Trophoblast cell (in vitro differentiated cells and primary cell): ENCODE measurements at regions not wholly inside any gene's neighbourhood (a gene's known extent, or its start where the extent isn't known, plus 50 kb on each side); places are given as distances from the start of the nearest gene placed in this dataset.

Source experiments
- DNase-seq, 2 donors: peaks; one replicate each; pipeline ENCODE4 v3.0.0-alpha.2; 2016
- H2AFZ ChIP-seq: 2 replicates; pipeline ENCODE4 v1.6.1; 2013; ENCODE audit warnings: low read length, moderate library complexity, mild to moderate bottlenecking; ENCODE audit not compliant: insufficient read depth, poor library complexity
- H2AK5ac ChIP-seq: 2 replicates; pipeline ENCODE4 v1.6.1; 2013; ENCODE audit warnings: mild to moderate bottlenecking, low read length
- H2BK120ac ChIP-seq: 2 replicates; pipeline ENCODE4 v1.6.1; 2013; ENCODE audit warnings: low read length, mild to moderate bottlenecking, moderate library complexity; ENCODE audit not compliant: insufficient read depth, poor library complexity
- H2BK12ac ChIP-seq: 2 replicates; pipeline ENCODE4 v1.6.1; 2013; ENCODE audit warnings: mild to moderate bottlenecking, low read length, moderate library complexity
- H2BK5ac ChIP-seq: 2 replicates; pipeline ENCODE4 v1.6.1; 2013; ENCODE audit warnings: low read length, low read depth, moderate library complexity, mild to moderate bottlenecking; ENCODE audit not compliant: poor library complexity
- H3K14ac ChIP-seq: 2 replicates; pipeline ENCODE4 v1.6.1; 2013; ENCODE audit warnings: mild to moderate bottlenecking, low read length
- H3K18ac ChIP-seq: 2 replicates; pipeline ENCODE4 v1.6.1; 2013; ENCODE audit warnings: mild to moderate bottlenecking, low read length
- H3K23ac ChIP-seq: 2 replicates; pipeline ENCODE4 v1.6.1; 2013; ENCODE audit warnings: low read length
- H3K27ac ChIP-seq: 2 replicates; pipeline ENCODE4 v1.5.1; 2013; ENCODE audit warnings: low read depth, mild to moderate bottlenecking, inconsistent platforms, low read length, moderate library complexity
- H3K27me3 ChIP-seq: 2 replicates; pipeline ENCODE4 v1.6.1; 2013; ENCODE audit warnings: inconsistent platforms, mild to moderate bottlenecking, low read length, moderate library complexity; ENCODE audit not compliant: insufficient read depth
- H3K36me3 ChIP-seq, 2 experiments: 1 replicate in 1 of 2; 2 replicates in 1 of 2; pipeline ENCODE4 v1.6.1; 2013; ENCODE audit warnings: low read length in 2 of 2, mild to moderate bottlenecking in 2 of 2, moderate library complexity in 1 of 2; ENCODE audit not compliant: insufficient read depth in 2 of 2, control insufficient read depth in 1 of 2
- H3K4ac ChIP-seq: 2 replicates; pipeline ENCODE4 v1.6.1; 2013; ENCODE audit warnings: low read depth, mild to moderate bottlenecking, low read length, moderate library complexity
- H3K4me1 ChIP-seq, 2 experiments: 1 replicate in 1 of 2; 2 replicates in 1 of 2; pipeline ENCODE4 v1.6.1; 2013; ENCODE audit warnings: low read length in 2 of 2, mild to moderate bottlenecking in 2 of 2, moderate library complexity in 1 of 2; ENCODE audit not compliant: insufficient read depth in 2 of 2, control insufficient read depth in 1 of 2
- H3K4me2 ChIP-seq: 2 replicates; pipeline ENCODE4 v1.6.1; 2013; ENCODE audit warnings: inconsistent platforms, mild to moderate bottlenecking, low read length, moderate library complexity
- H3K4me3 ChIP-seq: 2 replicates; pipeline ENCODE4 v1.5.1; 2013; ENCODE audit warnings: mild to moderate bottlenecking, low read depth, low read length, inconsistent platforms
- H3K79me1 ChIP-seq: one replicate; pipeline ENCODE4 v1.6.1; 2013; ENCODE audit warnings: low read length
- H3K79me2 ChIP-seq: 2 replicates; pipeline ENCODE4 v1.6.1; 2013; ENCODE audit warnings: low read length, mild to moderate bottlenecking; ENCODE audit not compliant: control insufficient read depth, insufficient read depth, poor library complexity
- H3K9ac ChIP-seq: 2 replicates; pipeline ENCODE4 v1.6.1; 2013; ENCODE audit warnings: mild to moderate bottlenecking, low read length
- H3K9me3 ChIP-seq: 2 replicates; pipeline ENCODE4 v1.6.1; 2013; ENCODE audit warnings: low read depth, mild to moderate bottlenecking, control low read depth, inconsistent platforms, low read length; ENCODE audit not compliant: insufficient read depth
- H4K12ac ChIP-seq: 2 replicates; pipeline ENCODE4 v1.6.1; 2013; ENCODE audit warnings: low read depth, mild to moderate bottlenecking, low read length, moderate library complexity
- H4K8ac ChIP-seq: 2 replicates; pipeline ENCODE4 v1.6.1; 2013; ENCODE audit warnings: low read depth, mild to moderate bottlenecking, low read length, moderate library complexity
- H4K91ac ChIP-seq: one replicate; pipeline ENCODE4 v1.6.1; 2013; ENCODE audit warnings: low read depth, mild to moderate bottlenecking, low read length, moderate library complexity
- WGBS: extraction: QIAGEN DNeasy Blood & Tissue Kit; methylation state at CpG from one replicate; pipeline ENCODE4 v1.1.7; 2013; ENCODE audit warnings: missing lambda C conversion rate; ENCODE audit not compliant: insufficient read length, insufficient coverage; ENCODE audit errors: extremely low coverage; 5-methylcytosine and 5-hydroxymethylcytosine counted together

DNA sequence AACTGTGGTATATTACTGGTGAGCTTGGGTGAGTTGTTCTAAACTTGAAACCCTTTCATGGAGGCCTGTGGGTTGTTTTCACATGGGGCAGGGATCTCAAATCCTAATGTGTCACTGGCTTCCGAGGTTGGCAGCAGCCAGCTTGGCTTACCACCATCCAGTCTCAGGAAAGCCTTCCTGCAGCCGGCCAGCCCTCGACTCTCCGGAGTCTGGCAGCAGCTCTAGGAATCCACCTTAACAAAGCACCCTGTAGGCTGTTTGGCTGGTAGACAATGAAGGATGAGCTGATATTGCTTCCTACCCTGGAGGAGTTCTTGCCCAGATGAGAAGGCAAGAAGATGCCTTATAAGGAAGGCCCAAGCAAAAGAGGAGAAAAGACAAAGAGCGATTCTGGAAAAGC is 188.3 kb downstream of the KLF12 start:
- Histone ChIP-seq H3K4me2 (no peak overlapping the region), H3K36me3 (no peaks in the 10 kb centered on the region), H3K14ac (no peak overlapping the region), H3K79me2 (no peaks in the 10 kb centered on the region), H2BK120ac (no peak overlapping the region), H3K9ac (no peak overlapping the region), H3K9me3 (no peaks in the 10 kb centered on the region), H3K27ac (no peak overlapping the region), H3K18ac (no peak overlapping the region), H3K23ac (no peak overlapping the region), H3K4me3 (no peak overlapping the region), H2AFZ (no peak overlapping the region), H3K79me1 (no peaks in the 10 kb centered on the region), H3K4me1 (no peaks in the 10 kb centered on the region), H4K12ac (no peak overlapping the region), H2BK12ac (no peak overlapping the region), H2AK5ac (no peak overlapping the region), H2BK5ac (no peak overlapping the region), H3K4ac (no peak overlapping the region), H3K27me3 (no peaks in the 10 kb centered on the region), H4K91ac (no peak overlapping the region), H4K8ac (no peak overlapping the region)
- DNase-seq: no peak
- WGBS: no CpG with 5 or more reads among the region's 5 CpGs

DNA sequence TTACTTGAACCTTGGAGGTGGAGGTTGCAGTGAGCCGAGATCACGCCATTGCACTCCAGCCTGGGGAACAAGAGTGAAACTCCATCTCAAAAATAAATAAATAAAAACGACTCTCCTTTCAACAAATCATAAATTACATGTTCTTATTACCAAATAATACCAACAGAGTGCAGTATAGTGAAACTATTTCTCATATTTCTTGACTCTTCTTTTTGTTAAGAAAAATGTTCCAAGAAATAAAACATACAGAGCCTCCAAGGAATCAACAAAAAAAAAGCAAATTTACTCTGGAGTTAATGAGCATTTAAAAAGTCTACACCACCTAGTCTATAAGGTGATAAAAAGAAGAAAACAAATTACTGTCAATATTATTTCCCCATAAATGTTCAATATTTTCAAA is 188.8 kb downstream of the KLF12 start:
- Histone ChIP-seq H3K9me3 (no peaks in the 10 kb centered on the region), H3K9ac (no peak overlapping the region), H3K4me2 (no peak overlapping the region), H4K12ac (no peak overlapping the region), H3K18ac (no peak overlapping the region), H3K36me3 (no peaks in the 10 kb centered on the region), H2BK5ac (no peak overlapping the region), H3K4ac (no peak overlapping the region), H3K23ac (no peak overlapping the region), H2AFZ (no peak overlapping the region), H3K27ac (no peak overlapping the region), H2BK120ac (no peak overlapping the region), H3K79me1 (no peaks in the 10 kb centered on the region), H3K79me2 (no peaks in the 10 kb centered on the region), H4K91ac (no peak overlapping the region), H3K4me1 (no peaks in the 10 kb centered on the region), H3K27me3 (no peaks in the 10 kb centered on the region), H3K14ac (no peak overlapping the region), H2AK5ac (no peak overlapping the region), H4K8ac (no peak overlapping the region), H3K4me3 (no peak overlapping the region), H2BK12ac (no peak overlapping the region)
- WGBS: 100% methylated on average over 1 of the region's 3 CpGs
- DNase-seq: no peak

DNA sequence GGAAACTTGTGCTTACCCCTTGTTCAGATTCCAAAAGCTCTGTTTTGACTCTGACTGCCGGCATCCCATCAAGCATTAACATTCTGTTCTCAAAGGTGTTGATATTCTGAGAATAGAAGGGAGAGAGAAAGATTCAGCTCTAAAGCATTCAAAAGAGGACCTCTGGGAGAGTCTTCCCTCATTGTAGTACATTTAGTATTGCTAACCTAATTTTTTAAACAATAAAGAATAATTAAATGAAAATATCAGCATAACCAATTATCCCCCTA is 190.3 kb downstream of the KLF12 start:
- Histone ChIP-seq H2AFZ (no peak overlapping the region), H3K9me3 (no peaks in the 10 kb centered on the region), H3K4me2 (no peak overlapping the region), H3K14ac (no peak overlapping the region), H3K4me3 (no peak overlapping the region), H4K91ac (no peak overlapping the region), H2AK5ac (no peak overlapping the region), H4K12ac (no peak overlapping the region), H2BK5ac (no peak overlapping the region), H3K4me1 (peaks cover under 1% of the 10 kb centered on the region in 2 experiments), H3K9ac (no peak overlapping the region), H2BK120ac (no peak overlapping the region), H3K79me1 (no peaks in the 10 kb centered on the region), H3K27ac (no peak overlapping the region), H3K27me3 (no peaks in the 10 kb centered on the region), H3K36me3 (no peaks in the 10 kb centered on the region), H3K79me2 (no peaks in the 10 kb centered on the region), H3K18ac (no peak overlapping the region), H4K8ac (no peak overlapping the region), H2BK12ac (no peak overlapping the region), H3K4ac (no peak overlapping the region), H3K23ac (no peak overlapping the region)
- no peak for DNase-seq
- WGBS: no CpG with 5 or more reads among the region's 1 CpG

DNA sequence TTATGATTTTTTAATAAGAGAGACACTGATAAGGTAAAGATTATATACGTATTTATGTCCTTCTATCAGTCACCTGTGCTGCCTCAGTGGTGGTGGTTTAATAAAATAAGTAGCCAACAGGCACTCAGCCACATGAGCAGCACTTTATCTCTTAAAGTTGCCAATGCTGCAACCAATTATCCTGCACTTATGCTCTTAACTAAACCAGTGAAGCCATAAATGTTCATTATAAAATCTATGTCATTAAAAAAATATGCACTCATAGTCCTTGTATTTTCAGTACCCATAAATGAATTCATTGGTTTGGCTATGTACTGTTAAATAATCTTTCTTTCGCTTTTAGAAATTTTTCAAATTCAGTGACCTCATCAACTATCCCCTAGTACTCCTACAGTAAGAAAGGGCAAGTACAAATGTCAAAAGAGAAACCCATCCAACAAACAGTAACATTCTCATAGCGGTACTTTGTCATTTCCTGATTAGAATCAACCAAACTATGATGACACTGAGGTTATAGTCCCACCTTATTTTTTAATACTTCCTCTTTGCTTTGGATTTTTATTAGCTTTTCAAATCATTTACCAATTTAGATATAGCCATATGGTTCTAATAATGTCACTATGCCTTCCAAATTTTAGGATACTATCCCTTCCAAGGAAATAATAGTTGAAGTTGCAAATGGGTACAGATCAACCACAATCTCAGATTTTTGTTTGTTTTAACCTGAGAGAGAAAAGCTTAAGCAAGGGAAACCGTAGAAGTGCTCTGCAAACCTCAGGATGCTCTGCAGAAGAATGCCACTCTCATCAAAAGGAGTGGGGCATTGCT is 190.9 kb downstream of the KLF12 start:
- no peak overlapping the region for H3K4me3 ChIP-seq
- H3K79me1 ChIP-seq: no peaks in the 10 kb centered on the region
- H2BK12ac ChIP-seq: no peak overlapping the region
- no peak overlapping the region for H3K27ac ChIP-seq
- H4K91ac ChIP-seq: no peak overlapping the region
- H3K9me3 ChIP-seq: no peaks in the 10 kb centered on the region
- no peak overlapping the region for H3K23ac ChIP-seq
- DNase-seq: no peak
- no peak overlapping the region for H3K9ac ChIP-seq
- no CpG with 5 or more reads among the region's 4 CpGs for WGBS
- no peak overlapping the region for H3K4me2 ChIP-seq
- no peak overlapping the region for H2BK120ac ChIP-seq
- no peak overlapping the region for H2BK5ac ChIP-seq
- no peaks in the 10 kb centered on the region for H3K79me2 ChIP-seq
- H2AFZ ChIP-seq: no peak overlapping the region
- no peak overlapping the region for H3K14ac ChIP-seq
- H2AK5ac ChIP-seq: no peak overlapping the region
- no peak overlapping the region for H3K18ac ChIP-seq
- H3K4me1 ChIP-seq: peaks cover 4% of the 10 kb centered on the region in 2 experiments
- H3K36me3 ChIP-seq: no peaks in the 10 kb centered on the region
- H4K12ac ChIP-seq: no peak overlapping the region
- H3K27me3 ChIP-seq: no peaks in the 10 kb centered on the region
- H3K4ac ChIP-seq: no peak overlapping the region
- no peak overlapping the region for H4K8ac ChIP-seq
